ENCODE measurements at regions not wholly inside any gene's neighbourhood (a gene's known extent, or its start where the extent isn't known, plus 50 kb on each side); places are given as distances from the start of the nearest gene placed in this dataset.
"Not testable (repeated sequence)": the region's sequence is repeated elsewhere in the genome, so short reads cannot be mapped to it uniquely, and the experiment has no call there.

GRCh38 chr4:188383180-188383579 is 243.9 kb downstream of the TRIML1 start:
- H3K4me3 ChIP-seq (ENCODE audit: low read depth in 1 of 2, low read length in 2 of 2), result no peak overlapping the region
- no peak overlapping the region for H3K9ac ChIP-seq (ENCODE audit: low read length)
- H3K4me1 ChIP-seq (ENCODE audit: insufficient read depth, low read length), result no peaks in the 10 kb centered on the region
- no peak overlapping the region for H3K27ac ChIP-seq (ENCODE audit: low read depth, low read length)
- no peaks in the 10 kb centered on the region for H3K9me3 ChIP-seq (ENCODE audit: low read length)
- H3K27me3 ChIP-seq (ENCODE audit: control insufficient read depth in 1 of 2, insufficient read depth in 2 of 2, low read length in 2 of 2), result no peaks in the 10 kb centered on the region
- H3K36me3 ChIP-seq (ENCODE audit: insufficient read depth, low read length), result no peaks in the 10 kb centered on the region

DNA sequence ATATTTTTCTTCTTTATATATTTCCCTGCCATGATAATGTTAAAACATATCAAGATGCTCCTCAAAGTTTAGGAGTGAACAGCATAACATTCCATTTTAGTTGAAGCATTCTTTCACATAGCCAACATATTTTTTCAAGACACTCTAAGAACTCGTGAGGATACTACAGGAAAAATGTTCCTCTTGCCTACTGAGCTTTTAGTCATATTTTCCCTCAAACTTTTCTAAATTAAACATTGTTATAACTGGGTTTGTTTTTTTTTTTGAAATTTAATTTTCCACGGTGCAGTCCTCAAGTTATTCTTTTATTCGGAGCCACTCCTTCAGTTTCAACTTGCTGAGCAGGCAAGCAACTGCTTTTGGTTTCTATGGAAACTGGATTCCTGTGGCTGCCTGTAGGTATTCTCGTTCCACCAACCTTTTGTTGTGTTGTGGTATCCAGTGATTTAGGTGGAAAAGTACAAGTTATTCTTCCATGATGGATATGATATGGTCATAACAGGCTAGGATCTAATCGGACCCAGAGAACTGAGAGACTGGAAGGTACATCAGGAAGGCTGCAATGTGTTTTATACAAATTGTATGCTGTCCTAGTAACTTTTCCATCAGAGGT is 248.0 kb downstream of the TRIML1 start:
- H3K9me3 ChIP-seq (ENCODE audit: low read length), result no peaks in the 10 kb centered on the region
- H3K4me1 ChIP-seq (ENCODE audit: insufficient read depth, low read length), result no peaks in the 10 kb centered on the region
- H3K27ac ChIP-seq (ENCODE audit: low read depth, low read length), result no peak overlapping the region
- no peak overlapping the region for H3K4me3 ChIP-seq (ENCODE audit: low read depth in 1 of 2, low read length in 2 of 2)
- no peaks in the 10 kb centered on the region for H3K27me3 ChIP-seq (ENCODE audit: control insufficient read depth in 1 of 2, insufficient read depth in 2 of 2, low read length in 2 of 2)
- no peaks in the 10 kb centered on the region for H3K36me3 ChIP-seq (ENCODE audit: insufficient read depth, low read length)
- no peak overlapping the region for H3K9ac ChIP-seq (ENCODE audit: low read length)

- H3K27me3 ChIP-seq (ENCODE audit: control insufficient read depth in 1 of 2, insufficient read depth in 2 of 2, low read length in 2 of 2); H3K9me3 ChIP-seq (ENCODE audit: low read length); H3K27ac ChIP-seq (ENCODE audit: low read depth, low read length); H3K4me3 ChIP-seq (ENCODE audit: low read depth in 1 of 2, low read length in 2 of 2); H3K36me3 ChIP-seq (ENCODE audit: insufficient read depth, low read length); H3K9ac ChIP-seq (ENCODE audit: low read length); H3K4me1 ChIP-seq (ENCODE audit: insufficient read depth, low read length): not testable (repeated sequence)
Measured at GRCh38 chr4:188391349-188391748, 252.1 kb downstream of the TRIML1 start.

DNA sequence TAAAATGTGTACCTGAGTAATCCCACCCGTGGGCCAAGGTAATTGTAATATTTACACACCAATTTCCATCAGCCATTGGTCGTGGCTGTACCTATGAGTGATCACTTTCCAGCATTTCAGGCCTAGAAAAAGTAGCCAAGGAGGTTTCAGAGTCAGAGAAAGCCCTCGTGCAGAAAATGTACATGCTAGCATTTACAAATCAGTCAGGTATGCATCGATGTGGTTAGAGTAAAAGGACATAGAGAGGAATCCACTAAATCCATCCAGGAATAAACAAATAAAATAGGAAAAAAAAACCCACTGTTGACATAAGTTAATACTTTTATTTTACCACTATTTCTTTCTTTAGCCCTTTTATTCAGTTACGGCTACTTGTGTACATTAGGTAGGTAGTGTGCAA is 256.8 kb downstream of the TRIML1 start:
- H3K9me3 ChIP-seq (ENCODE audit: low read length), result no peaks in the 10 kb centered on the region
- H3K9ac ChIP-seq (ENCODE audit: low read length), result no peak overlapping the region
- no peak overlapping the region for H3K27ac ChIP-seq (ENCODE audit: low read depth, low read length)
- H3K36me3 ChIP-seq (ENCODE audit: insufficient read depth, low read length), result no peaks in the 10 kb centered on the region
- H3K27me3 ChIP-seq (ENCODE audit: control insufficient read depth in 1 of 2, insufficient read depth in 2 of 2, low read length in 2 of 2), result no peaks in the 10 kb centered on the region
- no peak overlapping the region for H3K4me3 ChIP-seq (ENCODE audit: low read depth in 1 of 2, low read length in 2 of 2)
- H3K4me1 ChIP-seq (ENCODE audit: insufficient read depth, low read length), result no peaks in the 10 kb centered on the region

GRCh38 chr4:188399834-188400233 is 260.6 kb downstream of the TRIML1 start:
- H3K27ac ChIP-seq (ENCODE audit: low read depth, low read length), result no peak overlapping the region
- H3K27me3 ChIP-seq (ENCODE audit: control insufficient read depth in 1 of 2, insufficient read depth in 2 of 2, low read length in 2 of 2), result no peaks in the 10 kb centered on the region
- H3K9me3 ChIP-seq (ENCODE audit: low read length), result no peaks in the 10 kb centered on the region
- H3K36me3 ChIP-seq (ENCODE audit: insufficient read depth, low read length), result no peaks in the 10 kb centered on the region
- no peak overlapping the region for H3K9ac ChIP-seq (ENCODE audit: low read length)
- H3K4me1 ChIP-seq (ENCODE audit: insufficient read depth, low read length), result no peaks in the 10 kb centered on the region
- H3K4me3 ChIP-seq (ENCODE audit: low read depth in 1 of 2, low read length in 2 of 2), result no peak overlapping the region

- Histone ChIP-seq H3K9ac (ENCODE audit: low read length) (no peak overlapping the region), H3K4me1 (ENCODE audit: insufficient read depth, low read length) (no peaks in the 10 kb centered on the region), H3K27me3 (ENCODE audit: control insufficient read depth in 1 of 2, insufficient read depth in 2 of 2, low read length in 2 of 2) (no peaks in the 10 kb centered on the region), H3K36me3 (ENCODE audit: insufficient read depth, low read length) (no peaks in the 10 kb centered on the region), H3K4me3 (ENCODE audit: low read depth in 1 of 2, low read length in 2 of 2) (no peak overlapping the region), H3K27ac (ENCODE audit: low read depth, low read length) (no peak overlapping the region), H3K9me3 (ENCODE audit: low read length) (no peaks in the 10 kb centered on the region)
Measured at GRCh38 chr4:188400451-188400850, 261.2 kb downstream of the TRIML1 start.

GRCh38 chr4:188403272-188403671 is 264.0 kb downstream of the TRIML1 start:
- H3K9me3 ChIP-seq (ENCODE audit: low read length), result no peaks in the 10 kb centered on the region
- no peak overlapping the region for H3K27ac ChIP-seq (ENCODE audit: low read depth, low read length)
- no peaks in the 10 kb centered on the region for H3K27me3 ChIP-seq (ENCODE audit: control insufficient read depth in 1 of 2, insufficient read depth in 2 of 2, low read length in 2 of 2)
- H3K4me1 ChIP-seq (ENCODE audit: insufficient read depth, low read length), result no peaks in the 10 kb centered on the region
- H3K36me3 ChIP-seq (ENCODE audit: insufficient read depth, low read length), result no peaks in the 10 kb centered on the region
- no peak overlapping the region for H3K4me3 ChIP-seq (ENCODE audit: low read depth in 1 of 2, low read length in 2 of 2)
- H3K9ac ChIP-seq (ENCODE audit: low read length), result no peak overlapping the region

- not testable (repeated sequence) for H3K9me3 ChIP-seq (ENCODE audit: low read length); H3K4me3 ChIP-seq (ENCODE audit: low read depth in 1 of 2, low read length in 2 of 2); H3K27me3 ChIP-seq (ENCODE audit: control insufficient read depth in 1 of 2, insufficient read depth in 2 of 2, low read length in 2 of 2); H3K27ac ChIP-seq (ENCODE audit: low read depth, low read length); H3K36me3 ChIP-seq (ENCODE audit: insufficient read depth, low read length); H3K9ac ChIP-seq (ENCODE audit: low read length); H3K4me1 ChIP-seq (ENCODE audit: insufficient read depth, low read length)
Measured at GRCh38 chr4:188405071-188405835, 266.0 kb downstream of the TRIML1 start.

- Histone ChIP-seq H3K36me3 (ENCODE audit: insufficient read depth, low read length) (no peaks in the 10 kb centered on the region), H3K27ac (ENCODE audit: low read depth, low read length) (no peak overlapping the region), H3K9me3 (ENCODE audit: low read length) (no peaks in the 10 kb centered on the region), H3K4me3 (ENCODE audit: low read depth in 1 of 2, low read length in 2 of 2) (no peak overlapping the region), H3K9ac (ENCODE audit: low read length) (no peak overlapping the region), H3K27me3 (ENCODE audit: control insufficient read depth in 1 of 2, insufficient read depth in 2 of 2, low read length in 2 of 2) (no peaks in the 10 kb centered on the region), H3K4me1 (ENCODE audit: insufficient read depth, low read length) (no peaks in the 10 kb centered on the region)
Measured at GRCh38 chr4:188408244-188409030, 269.2 kb downstream of the TRIML1 start.

DNA sequence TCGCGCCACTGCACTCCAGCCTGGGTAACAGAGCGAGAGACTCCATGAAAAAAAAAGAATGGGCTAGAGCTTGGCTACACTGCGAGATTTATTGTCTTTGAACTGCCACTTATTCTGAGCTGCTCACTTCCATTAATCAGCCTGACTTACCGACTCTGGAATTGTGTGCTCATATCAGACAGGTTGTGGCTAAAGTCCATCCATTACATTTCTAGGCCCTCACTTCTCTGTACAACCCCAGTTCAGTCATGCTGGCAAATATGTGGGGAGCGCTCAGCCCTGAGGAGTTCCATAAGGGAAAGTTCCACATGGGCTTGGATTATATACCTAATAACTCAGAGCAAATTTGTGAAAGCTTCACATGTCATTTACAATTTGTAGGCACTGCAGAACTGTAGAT is 270.6 kb downstream of the TRIML1 start:
- Histone ChIP-seq H3K36me3 (ENCODE audit: insufficient read depth, low read length) (no peaks in the 10 kb centered on the region), H3K4me3 (ENCODE audit: low read depth in 1 of 2, low read length in 2 of 2) (no peak overlapping the region), H3K4me1 (ENCODE audit: insufficient read depth, low read length) (no peaks in the 10 kb centered on the region), H3K9ac (ENCODE audit: low read length) (no peak overlapping the region), H3K27ac (ENCODE audit: low read depth, low read length) (no peak overlapping the region), H3K9me3 (ENCODE audit: low read length) (no peaks in the 10 kb centered on the region), H3K27me3 (ENCODE audit: control insufficient read depth in 1 of 2, insufficient read depth in 2 of 2, low read length in 2 of 2) (no peaks in the 10 kb centered on the region)

- no peaks in the 10 kb centered on the region for H3K9me3 ChIP-seq (ENCODE audit: low read length)
- no peak overlapping the region for H3K4me3 ChIP-seq (ENCODE audit: low read depth in 1 of 2, low read length in 2 of 2)
- H3K27me3 ChIP-seq (ENCODE audit: control insufficient read depth in 1 of 2, insufficient read depth in 2 of 2, low read length in 2 of 2), result no peaks in the 10 kb centered on the region
- H3K9ac ChIP-seq (ENCODE audit: low read length), result no peak overlapping the region
- H3K27ac ChIP-seq (ENCODE audit: low read depth, low read length), result no peak overlapping the region
- no peaks in the 10 kb centered on the region for H3K36me3 ChIP-seq (ENCODE audit: insufficient read depth, low read length)
- no peaks in the 10 kb centered on the region for H3K4me1 ChIP-seq (ENCODE audit: insufficient read depth, low read length)
Measured at GRCh38 chr4:188411805-188412204, 272.6 kb downstream of the TRIML1 start.

Data from muscle layer of colon (tissue), 2 donors.